Cardiac septum (tissue), 1 donor: ENCODE measurements at regions not wholly inside any gene's neighbourhood (a gene's known extent, or its start where the extent isn't known, plus 50 kb on each side); places are given as distances from the start of the nearest gene placed in this dataset.

Source experiments
- DNase-seq: peaks from one replicate; pipeline ENCODE4 v3.0.0-alpha.2; 2020; ENCODE audit warnings: low spot score
- intact Hi-C: fragments of 100-400 bp; cut with DNase I; formaldehyde crosslinking; loops from one replicate; pipeline ENCODE4 v1.14.0; 2022
- donor health status: DM: no; HTN: no; CAD: no.

DNA sequence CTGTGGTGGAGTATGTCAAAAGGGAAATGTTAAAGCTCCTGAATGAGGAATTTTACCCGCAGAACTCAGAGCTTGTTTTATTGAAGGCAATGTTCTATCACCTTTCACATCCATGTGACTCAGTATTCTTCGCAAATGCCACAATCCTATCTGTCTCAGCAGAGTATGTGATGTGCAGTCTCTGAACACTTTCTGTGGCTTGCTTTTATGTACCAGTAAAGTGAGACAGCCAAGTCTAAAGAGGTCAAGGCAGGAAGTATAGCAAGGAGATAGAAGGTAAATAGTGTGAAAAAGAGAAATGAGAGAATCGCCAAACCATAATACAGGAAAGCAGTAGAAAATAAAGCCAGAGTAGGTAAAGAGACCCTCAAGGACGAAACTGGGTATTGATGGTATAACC, 515.8 kb downstream of the RAB28 start:
- intact Hi-C loops: no loop called here
- no peak for DNase-seq

DNA sequence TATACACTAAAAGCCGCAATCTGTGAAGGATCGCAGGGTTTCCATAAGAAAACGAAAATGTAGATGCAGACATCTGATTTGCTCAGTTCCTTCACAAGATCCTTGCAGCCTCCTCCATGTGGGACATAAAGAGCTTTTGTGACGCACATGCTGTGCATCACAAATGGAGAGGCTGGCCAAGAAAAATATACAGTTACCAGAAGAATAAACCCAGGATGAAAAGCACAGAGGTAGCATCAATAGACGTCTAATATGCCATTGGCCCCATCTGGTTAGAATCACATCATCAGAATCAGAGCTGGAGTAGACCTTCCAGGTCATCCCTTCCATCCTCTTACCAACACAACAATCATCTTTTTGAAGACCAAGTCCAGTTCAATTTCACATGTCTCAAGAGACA, 517.4 kb downstream of the RAB28 start:
- no peak for DNase-seq
- intact Hi-C loops: no loop called here

DNA sequence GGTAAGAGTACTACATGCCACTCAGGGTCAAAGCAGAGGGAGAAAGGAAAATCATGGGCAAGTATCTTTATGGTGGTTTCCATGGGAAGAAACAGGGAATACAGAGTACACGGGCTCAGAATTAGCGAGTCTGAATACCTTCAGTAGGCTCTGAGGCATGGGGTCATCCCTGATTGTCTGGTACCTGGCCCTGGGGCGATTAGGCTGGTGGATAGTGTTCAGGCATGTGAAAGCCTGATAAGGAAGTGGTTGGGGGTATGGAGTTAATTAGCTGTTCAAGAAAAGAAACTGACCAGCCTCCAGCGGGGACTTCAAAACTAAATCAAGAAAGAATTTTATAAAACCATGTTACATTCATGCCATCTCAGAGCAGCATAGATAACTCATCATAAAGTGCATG, 518.8 kb downstream of the RAB28 start:
- no peak for DNase-seq

DNA sequence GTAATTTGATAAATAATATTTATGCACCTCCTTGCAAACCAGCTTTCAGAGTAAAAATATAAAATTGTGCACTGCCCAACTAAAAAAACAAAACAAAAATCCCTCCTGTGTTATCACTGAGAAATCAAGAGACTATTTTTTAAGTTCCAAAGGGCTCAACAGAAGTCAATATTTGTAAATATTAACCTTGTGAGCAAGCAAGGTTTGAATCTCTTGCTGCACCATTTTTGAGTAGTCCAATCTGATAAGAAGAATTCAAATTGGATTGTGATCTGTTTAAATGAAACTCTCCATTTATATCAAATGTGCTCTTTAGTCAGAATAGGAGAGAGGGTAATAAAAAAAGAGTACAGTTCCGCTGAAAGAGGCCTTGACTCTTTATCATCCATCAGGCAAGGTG, 520.2 kb downstream of the RAB28 start:
- no peak for DNase-seq
- intact Hi-C loops: no loop called here

More for the DNA sequence above, 518.8 kb downstream of the RAB28 start:
- intact Hi-C loops: no loop called here

DNA sequence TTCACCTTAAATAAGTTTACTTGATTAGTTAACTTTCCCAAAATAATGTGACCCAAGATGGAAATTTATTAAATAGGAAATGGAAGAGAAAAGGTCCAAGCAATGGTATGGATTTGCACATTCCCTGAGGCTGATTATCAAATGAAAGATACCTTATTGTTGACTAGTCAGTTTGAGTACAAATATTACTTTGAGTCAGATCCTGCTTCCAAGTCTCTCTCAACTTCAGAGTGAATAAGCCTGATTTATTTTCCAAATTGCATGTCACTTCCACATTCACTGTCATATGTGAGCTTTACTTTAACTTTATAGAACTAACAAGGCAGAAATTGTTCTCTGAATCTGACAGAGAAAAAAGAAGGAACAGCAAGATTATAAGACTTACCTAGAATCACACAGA, 520.8 kb downstream of the RAB28 start:
- intact Hi-C loops: no loop called here
- DNase-seq: no peak

DNA sequence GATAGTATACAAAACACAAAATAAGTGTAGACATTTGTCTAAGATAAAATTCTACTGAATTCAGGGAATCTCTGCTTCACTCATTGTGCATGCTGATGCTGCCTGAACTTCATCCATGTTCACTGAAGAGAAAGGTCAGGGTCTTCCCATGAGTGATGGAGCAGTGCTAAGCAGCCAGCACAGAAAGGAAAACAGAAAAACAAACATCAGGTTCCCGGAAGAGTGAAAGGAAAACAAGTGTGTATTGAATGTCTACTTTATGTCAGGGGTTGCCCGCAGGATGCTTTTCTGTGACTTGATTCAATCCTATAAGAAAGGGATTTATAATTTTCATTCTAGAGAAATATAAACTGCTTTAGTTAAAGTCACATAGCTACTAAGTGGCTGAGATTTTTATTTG, 522.4 kb downstream of the RAB28 start:
- intact Hi-C loops: no loop called here
- DNase-seq: no peak

DNA sequence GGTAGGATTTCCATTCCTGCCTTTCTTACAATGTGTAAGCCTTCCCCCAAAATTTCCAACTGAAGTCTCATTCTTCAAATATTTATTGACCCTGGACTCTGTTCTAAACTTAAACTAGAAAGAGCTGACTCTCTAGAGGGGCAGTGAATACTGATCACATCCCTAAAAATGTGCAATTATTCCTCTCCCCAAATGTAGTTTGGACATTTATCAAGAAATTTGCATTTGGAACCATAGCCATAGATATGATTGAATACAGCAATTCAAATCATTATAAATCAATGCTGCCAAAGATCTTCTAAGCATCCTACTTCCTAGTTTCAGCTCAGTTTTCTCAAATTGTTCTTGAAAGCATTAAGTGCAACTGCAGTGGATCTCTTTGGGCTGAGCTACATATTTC, 525.7 kb downstream of the RAB28 start:
- intact Hi-C loops: no loop called here
- no peak for DNase-seq

DNA sequence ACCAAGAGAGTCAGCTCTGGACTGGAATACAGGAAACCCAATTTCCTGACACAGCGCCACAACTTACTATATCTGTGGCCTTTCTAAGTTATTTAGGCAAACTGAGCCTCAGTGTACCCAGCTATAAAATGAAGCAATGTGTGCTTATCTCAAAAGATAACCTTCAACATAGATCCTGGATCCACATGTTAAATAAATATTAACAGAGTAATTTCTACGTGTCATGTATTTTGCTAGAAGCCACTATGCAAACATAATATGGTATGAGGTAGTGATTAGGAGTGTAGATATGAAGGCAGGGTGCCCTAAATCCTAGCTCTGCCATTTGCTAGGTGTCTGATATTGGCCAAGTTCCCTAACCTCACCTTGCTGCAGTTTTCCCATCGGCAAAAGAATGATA, 527.0 kb downstream of the RAB28 start:
- intact Hi-C loops: no loop called here
- no peak for DNase-seq

DNA sequence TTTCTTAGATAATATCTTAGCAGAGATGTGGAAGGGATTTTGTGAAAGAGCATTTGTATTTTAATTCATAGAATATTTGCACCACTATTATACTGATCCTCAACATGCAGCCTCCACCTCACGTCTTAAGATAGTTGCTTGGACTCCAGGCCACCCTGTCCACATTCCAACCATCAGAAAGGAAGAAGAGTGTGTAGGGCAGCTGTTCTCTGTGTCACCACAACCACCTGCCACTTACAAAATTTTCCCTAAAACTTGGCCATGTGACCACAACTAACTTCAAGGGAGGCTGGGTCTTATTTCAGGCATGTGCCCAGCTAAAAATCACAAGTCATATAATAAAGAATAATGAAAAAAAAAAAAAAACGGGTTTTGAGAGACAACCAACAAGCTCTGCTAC, 528.1 kb downstream of the RAB28 start:
- intact Hi-C loops: no loop called here
- no peak for DNase-seq

DNA sequence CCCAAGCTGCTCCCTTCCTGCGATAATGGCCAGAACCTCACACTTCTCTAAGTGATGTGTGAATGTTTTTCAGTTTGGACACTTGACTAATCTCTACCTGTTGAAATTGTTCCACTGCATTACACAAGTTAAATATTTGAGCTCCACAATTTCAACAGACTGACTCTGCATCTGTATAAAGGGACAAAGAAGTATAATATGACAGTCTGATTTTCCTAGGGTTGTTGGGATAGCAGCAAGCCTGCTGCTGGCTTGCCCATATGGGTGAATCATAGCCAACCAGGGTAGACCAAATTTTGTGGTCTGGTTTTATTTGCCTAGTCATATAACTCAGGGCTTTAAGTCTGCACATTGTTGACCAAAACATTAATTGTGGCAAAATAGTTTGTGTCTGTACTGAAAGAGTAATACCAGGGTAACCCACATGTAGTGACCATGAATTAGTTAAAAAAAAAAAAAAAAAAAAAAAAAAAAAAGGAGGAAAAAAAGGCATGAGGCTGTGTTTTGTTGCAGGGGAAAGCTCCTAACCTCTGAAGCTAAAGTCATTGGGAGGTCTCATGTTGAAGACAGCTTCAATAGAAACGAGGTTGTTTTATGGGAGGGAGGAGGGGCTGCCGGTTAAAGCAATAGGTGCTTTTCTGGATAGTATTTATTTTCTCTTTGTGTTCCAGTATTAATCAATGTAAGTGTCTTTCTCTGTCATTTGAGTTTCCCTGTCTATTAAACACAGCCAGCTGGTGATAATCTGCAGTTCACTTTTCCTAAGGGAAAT, 534.2 kb downstream of the RAB28 start:
- intact Hi-C loops: no loop called here
- DNase-seq: no peak

DNA sequence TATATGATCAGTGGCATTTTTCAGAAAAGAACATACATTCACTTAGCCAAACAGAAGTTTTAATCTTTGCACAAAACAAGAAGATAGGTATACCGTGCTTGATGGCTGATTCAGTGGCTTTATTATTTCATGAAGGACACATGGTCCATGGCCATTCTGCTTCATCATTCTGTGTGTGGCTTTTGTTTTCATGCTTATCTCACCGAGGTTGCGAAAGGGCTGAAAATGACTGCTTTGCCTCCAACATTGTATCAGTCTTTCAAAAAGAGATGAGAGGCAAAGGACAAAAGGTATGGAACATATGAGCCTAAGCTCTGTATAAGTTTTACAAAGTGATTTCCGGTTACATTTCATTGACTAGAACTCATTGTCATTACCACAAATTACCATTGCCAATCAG, 541.1 kb downstream of the RAB28 start:
- no peak for DNase-seq
- intact Hi-C loops: no loop called here

DNA sequence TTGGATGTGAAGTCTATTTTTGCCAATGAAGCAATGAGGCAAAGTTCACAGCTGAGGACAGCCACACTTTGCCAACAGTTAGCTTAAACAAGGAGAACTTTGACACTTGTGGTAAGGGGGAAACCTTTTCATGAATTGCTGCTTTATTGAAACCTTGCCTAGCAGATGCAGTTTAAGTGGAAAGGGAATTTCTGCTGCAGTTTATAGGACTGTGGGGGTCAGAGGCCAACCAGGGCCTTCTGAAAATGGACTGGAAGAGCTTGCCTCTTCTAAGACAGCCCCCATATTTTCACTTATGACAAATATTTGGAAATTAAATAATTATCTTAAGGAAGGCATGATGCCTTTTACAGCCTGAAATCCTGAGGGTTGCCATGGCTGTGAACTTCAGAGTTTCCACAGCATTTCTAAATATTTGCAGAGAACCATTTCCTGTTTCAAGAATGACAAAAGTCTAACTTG, 550.3 kb downstream of the RAB28 start:
- DNase-seq: no peak
- intact Hi-C loops: no loop called here

DNA sequence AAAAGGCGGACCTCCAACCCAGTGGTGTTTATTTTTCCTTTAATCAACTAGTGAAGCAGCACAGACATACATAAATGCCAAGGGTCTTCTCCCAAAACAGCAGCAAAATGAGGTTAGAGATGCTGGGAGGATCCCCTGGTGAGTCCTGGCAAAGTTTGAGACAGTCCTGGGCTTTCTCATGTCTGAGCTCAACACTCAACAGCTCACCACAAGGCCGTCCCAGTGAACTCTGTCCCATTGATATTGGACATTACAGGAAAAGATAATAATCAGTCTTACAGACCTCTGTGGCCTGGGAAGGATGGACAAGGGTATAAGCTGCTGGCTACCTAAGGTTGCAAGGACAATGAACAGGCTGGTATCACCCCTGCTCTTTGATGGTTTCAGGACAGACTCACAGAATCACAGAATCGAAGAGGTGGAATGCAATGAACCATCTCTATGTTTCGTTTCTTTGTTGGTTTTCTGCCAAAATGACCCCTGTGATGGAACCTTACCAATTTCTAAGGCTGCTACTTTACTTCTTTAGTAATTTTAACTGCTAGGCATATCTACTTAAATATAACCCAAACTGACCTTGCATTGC, 551.8 kb downstream of the RAB28 start:
- intact Hi-C loops: no loop called here
- no peak for DNase-seq

DNA sequence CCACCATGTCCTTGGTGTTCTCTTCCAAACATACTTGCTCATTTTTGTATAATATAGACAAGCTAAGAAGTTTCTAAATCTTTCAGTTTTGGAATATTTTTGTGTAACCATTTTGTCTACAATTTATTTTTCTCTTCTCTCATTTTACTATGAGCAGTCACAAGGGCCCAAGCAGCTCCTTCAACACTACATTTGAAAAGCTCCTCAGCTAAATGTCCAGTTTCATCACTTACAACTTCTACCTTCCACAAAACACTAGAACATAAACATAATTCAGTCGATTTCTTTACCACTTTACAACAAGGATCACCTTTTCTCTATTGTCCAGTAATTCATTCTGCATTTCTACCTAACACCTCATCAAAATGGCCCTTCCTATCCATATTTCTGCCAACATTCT, 554.4 kb downstream of the RAB28 start:
- intact Hi-C loops: no loop called here
- DNase-seq: no peak

DNA sequence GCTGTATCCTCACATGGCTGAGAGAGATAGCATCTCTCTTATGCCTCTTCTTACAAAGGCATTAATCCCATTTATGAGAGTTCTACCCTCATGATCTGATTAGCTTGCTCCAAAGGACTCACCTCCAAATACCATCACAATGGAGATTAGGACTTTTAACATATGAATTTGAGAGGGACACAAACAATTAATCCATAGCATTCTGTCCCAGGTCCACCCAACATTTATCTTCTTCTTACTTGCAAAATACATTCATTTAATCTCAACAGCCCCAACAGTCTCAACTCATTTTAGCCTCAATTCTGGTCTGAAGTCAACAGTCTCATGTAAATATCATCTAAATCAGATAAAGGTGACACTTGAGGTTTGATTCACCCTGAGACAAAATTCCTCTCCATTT, 555.4 kb downstream of the RAB28 start:
- intact Hi-C loops: no loop called here
- DNase-seq: no peak

DNA sequence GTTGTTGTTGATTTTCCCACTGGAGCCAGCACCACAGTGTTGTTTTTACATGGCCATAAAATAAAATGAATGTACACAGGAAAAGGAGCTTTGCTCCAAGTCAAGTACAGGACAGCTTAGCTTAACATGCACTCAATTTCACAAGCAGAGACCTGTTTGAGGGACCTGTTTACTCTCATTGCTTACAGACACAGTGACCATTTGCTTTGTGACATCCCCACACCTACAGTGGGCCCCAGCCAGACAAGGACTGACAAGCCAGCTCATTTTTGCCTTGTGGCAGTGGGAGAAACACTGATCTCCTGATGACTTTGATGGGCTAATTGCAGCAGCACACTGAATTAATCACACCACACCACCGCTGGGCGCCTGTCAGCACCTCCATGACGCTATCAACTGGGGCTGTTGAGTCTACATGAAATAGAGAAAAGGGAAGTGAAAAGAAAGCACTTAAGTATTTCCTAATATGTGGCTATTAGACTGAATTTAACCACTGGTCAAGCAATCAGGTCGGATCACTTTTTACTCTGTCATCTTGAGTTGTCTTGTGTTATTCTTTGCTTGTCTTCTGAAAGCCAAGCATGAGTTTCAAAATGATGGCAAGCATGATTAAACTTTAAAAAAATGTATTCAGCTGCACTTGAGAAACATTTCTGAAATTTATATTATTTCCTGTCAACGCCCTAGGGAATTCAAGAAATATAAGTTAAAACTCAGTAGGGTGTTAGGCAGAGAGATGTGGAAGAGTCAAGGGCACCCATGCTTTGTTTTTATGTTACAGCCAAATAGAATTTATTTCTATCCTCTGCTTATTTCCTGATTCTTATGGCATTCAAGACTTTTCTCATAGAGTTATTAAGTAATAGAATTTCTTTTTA, 557.7 kb downstream of the RAB28 start:
- DNase-seq: no peak
- intact Hi-C loops: no loop called here

DNA sequence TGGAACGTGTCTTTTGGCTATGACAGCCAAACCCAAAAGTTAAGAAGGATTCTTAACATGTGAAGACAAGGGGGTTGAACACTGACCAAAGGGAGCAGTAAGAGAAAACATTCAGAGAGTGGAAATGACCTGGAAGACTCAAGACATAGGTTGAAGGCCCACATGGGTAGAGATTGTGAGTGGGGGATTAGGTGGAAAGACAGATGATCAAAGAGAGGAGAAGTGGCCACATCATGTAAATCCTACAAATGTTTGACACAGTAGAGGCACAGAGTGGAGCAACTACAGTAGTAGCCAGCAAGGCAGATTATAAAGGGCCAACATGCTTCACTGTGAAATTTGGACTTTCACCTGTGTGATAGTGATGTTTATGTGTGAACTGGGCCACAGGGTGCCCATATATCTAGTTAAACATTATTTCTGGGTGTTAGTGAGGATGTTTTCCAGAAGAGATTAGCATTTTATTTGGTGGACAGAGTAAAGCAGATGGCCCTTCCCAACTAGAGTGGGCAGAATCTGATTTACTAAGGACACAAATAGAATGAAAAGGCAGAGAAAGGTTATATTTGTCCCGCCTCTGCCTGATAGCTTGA, 559.3 kb downstream of the RAB28 start:
- DNase-seq: no peak
- intact Hi-C loops: no loop called here

DNA sequence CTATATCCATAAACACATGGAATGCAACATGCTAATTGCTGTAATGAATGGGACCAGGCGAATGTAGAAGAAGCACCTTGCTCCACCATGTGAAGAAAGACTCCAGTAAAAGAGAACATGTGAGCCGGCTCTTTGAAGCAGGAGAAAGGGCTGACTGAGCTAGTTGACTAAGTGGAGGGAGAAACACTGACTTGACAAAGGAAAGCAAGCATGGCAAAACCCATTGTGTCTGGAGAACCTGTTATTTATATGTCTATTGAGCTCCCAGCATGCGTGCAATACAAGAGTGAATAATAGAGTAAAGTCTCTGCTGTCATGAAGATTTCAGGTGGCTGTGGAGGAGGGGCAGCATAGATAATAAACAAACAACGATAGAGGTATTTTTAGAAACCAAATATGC, 559.9 kb downstream of the RAB28 start:
- intact Hi-C loops: no loop called here
- no peak for DNase-seq

DNA sequence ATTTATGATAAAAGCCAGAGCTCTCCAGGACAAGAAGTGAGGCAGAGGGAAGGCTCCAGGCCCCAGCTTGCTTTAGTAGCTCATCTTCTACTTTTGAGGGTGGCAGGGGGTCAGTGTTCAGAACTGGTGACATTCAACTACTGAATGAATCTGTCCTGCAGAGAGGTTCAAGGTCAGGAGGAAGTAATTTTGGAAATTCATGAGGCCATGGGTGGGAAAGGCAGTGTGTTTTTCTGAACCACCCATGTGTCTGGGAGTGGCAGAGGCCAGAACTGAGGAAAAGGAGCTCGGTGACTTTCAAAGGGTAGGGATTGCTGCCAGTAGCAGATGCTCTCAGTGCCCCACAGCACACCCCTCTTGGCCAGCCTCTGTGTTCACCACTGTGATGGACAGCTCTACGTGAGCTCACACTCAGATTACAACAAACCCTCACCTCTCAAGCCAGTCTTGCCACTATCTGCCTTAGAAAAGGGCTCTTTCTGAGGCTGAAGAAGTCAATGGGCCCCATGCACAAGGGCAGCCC, 571.2 kb downstream of the RAB28 start:
- DNase-seq: no peak
- intact Hi-C loops: no loop called here

DNA sequence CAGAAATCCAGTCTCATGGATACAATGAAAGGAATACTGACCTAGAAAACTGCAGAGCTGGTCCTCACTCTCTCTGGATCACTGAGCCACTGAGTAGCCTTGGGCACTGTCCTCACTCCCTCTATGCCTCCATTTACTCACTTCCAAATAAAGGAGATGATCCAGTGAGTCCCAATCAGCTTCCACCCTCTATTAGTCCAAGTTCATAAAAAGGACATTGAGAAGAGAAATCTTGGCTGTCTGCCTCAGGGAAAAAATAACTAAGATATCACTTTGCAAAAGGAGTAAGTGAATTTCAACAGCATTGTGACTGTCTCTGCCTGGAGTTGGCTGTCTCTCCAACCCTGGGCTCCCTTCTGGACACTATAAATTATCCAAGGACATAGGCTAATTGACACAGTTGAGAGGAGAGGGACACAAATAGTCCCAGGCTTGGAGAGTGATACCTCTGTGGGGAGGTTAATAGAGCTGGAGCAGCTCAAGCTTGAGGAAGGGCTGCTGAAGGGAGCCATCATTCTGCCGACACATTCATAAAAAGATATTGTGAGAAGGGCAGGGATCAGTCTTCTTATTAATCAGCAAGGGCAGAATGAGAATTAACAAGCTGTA, 572.3 kb downstream of the RAB28 start:
- no peak for DNase-seq
- intact Hi-C loops: no loop called here
